HL-60 (cell line): ENCODE measurements at regions not wholly inside any gene's neighbourhood (a gene's known extent, or its start where the extent isn't known, plus 50 kb on each side); places are given as distances from the start of the nearest gene placed in this dataset.

Experiments
- DNase-seq, 2 experiments: peaks; one replicate each; pipeline ENCODE4 v3.0.0-alpha.2; 2010 to 2020; ENCODE audit warnings: low read depth in 1 of 2, low spot score in 1 of 2
- H3K27ac ChIP-seq: fragments of 250-450 bp; sonication (Bioruptor Pico); replicated peaks from 2 replicates; pipeline ENCODE4 v1.5.1; 2020; ENCODE audit warnings: mild to moderate bottlenecking, moderate library complexity
- H3K27me3 ChIP-seq: fragments of 250-450 bp; sonication (Bioruptor Pico); 2 replicates; pipeline ENCODE4 v1.5.1; 2021; ENCODE audit warnings: mild to moderate bottlenecking, moderate library complexity; ENCODE audit not compliant: insufficient read depth, poor library complexity, severe bottlenecking
- H3K4me3 ChIP-seq: replicated peaks from 2 replicates; pipeline ENCODE4 v1.5.1; 2011; ENCODE audit warnings: mild to moderate bottlenecking, control low read depth, low read length; ENCODE audit not compliant: insufficient read depth
- CTCF ChIP-seq: IDR thresholded peaks from one replicate; pipeline ENCODE4 v1.5.1; 2011; ENCODE audit warnings: low read length, control low read depth, inconsistent platforms; ENCODE audit not compliant: insufficient read depth
- GABPA ChIP-seq: IDR thresholded peaks from 2 replicates; pipeline ENCODE4 v1.6.1; 2012; ENCODE audit warnings: low read depth
- POLR2AphosphoS5 ChIP-seq: IDR thresholded peaks from 2 replicates; pipeline ENCODE4 v1.6.1; 2012; ENCODE audit warnings: low read depth
- REST ChIP-seq: IDR thresholded peaks from 2 replicates; pipeline ENCODE4 v1.6.1; 2012; ENCODE audit warnings: low read depth; ENCODE audit not compliant: insufficient replicate concordance
- SPI1 ChIP-seq: IDR thresholded peaks from 2 replicates; pipeline ENCODE4 v1.6.1; 2012; ENCODE audit warnings: low read depth, mild to moderate bottlenecking, borderline replicate concordance

DNA sequence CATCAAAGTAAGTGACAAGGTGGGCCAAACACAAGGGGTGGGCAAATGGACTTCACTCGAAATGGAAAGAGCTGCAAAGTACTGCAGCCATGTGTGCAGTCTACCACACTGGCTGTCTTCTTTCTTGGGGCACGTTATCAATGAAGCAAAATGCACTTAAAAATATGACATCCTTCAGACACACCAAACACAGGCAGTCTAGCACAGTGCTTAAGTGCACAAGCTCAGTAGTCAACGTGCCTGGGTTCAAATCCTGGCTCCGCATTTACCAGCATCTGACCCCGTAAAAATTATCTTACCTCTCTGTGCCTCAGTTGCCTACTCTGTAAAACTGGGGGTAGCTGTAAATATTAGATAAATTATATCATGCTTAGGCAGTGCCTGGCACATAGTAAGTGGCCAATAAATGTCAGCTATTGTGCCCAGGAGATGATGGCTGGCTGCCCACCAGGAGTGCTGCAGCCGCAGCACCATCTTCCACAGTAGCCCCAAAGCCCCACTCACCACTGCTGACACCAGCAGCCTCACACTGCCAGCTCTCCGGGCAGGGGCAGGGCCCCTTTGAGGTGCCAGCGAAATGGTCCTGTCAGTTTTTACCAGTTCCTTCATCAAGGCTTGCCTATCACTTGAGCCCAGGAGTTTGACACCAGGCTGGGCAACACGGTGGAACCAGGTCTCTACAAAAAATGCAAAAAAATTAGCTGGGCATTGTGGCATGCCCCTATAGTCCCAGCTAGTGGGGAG lies 121.8 kb upstream of the SLC1A4 start:
- no peak for DNase-seq
- no peak overlapping the region for H3K4me3 ChIP-seq
- H3K27me3 ChIP-seq: no peaks in the 10 kb centered on the region
- H3K27ac ChIP-seq: no peak overlapping the region
- TF ChIP-seq REST: no peak

GRCh38 chr2:64869126-64869525 lies 120.1 kb upstream of the SLC1A4 start:
- TF ChIP-seq CTCF (no peak), POLR2AphosphoS5 (no peak), SPI1 (no peak), REST (no peak), GABPA (no peak)
- DNase-seq: no peak
- Histone ChIP-seq H3K4me3 (no peak overlapping the region), H3K27ac (no peak overlapping the region), H3K27me3 (no peaks in the 10 kb centered on the region)

DNA sequence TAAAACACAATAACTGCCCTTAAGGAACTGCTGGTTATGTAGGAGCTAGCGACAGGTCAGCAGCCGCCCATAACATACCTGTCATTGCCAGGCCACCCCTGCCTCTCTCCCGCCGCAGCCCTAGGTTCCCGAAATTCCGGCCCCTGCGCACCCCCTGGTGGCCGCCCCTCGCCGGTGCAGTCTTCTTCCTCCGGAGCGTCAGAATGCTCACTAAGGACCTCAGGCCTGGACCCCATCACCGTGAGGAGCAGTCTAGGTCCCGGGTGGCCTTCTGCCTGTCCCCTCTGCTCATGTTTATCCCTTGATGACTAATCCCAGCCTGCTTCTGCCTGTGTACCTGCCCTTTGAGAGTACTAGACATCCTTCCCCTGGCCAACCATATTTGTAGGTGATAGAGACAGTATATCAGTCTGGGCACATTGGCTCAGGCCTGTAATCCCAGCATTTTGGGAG lies 115.7 kb upstream of the SLC1A4 start:
- no peak overlapping the region for H3K27ac ChIP-seq
- no peak for TF ChIP-seq REST
- TF ChIP-seq CTCF: peak; percentile 67
- no peak overlapping the region for H3K4me3 ChIP-seq
- DNase-seq: peak in 1 of 2 experiments; percentile 74
- no peaks in the 10 kb centered on the region for H3K27me3 ChIP-seq

GRCh38 chr2:64874593-64874992 lies 114.6 kb upstream of the SLC1A4 start:
- no peak overlapping the region for H3K4me3 ChIP-seq
- no peak for DNase-seq
- no peak overlapping the region for H3K27ac ChIP-seq
- no peak for TF ChIP-seq REST
- TF ChIP-seq POLR2AphosphoS5: no peak
- TF ChIP-seq SPI1: no peak
- no peak for TF ChIP-seq GABPA
- no peak for TF ChIP-seq CTCF
- H3K27me3 ChIP-seq: no peaks in the 10 kb centered on the region
